ENCODE measurements at regions not wholly inside any gene's neighbourhood (a gene's known extent, or its start where the extent isn't known, plus 50 kb on each side); places are given as distances from the start of the nearest gene placed in this dataset.

DNA sequence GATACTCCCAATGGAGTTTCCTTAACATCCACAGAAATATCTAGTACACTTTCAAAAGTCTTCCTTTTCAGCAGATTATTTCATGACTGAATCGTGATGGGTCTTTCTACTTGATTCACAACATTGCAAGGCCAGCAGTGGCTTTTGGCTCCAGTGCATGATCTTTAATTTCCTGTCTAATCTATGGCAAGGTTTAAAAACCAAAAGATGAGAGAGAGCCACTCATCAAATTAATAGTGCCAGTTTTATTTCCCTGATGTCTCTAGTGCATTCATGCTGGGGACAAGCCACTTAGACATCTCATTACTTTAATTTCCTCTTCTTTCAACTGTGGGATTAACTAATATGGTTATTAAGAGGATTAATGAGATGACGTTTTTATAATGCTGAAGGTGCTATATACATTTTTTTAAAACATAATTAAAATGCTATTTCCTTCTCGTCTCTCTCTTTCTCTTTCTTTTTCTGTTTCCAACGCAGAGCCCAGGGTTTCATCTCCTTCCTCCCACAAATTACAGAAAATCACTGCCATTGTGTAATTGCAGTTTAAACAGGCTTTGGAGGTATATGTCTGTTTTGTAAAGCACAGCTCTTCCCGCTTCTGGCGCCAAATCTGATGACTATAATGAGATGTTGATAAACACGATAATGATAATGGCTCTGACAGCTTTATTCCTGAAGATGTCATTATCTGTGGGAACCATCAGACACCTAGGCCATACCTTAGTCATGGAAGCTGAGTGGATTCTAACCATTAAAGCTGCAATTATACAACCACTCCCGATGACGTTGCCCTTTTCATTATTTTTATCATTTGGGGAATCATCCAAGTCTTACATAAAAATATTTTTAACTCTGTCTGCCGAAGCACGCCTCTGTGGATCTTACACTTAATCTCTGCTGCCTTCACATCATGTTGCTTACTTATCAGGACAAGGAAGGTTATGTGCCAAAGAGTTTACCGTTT is 103.1 kb upstream of the PPM1H start:
- TF ChIP-seq, protein P1, sequence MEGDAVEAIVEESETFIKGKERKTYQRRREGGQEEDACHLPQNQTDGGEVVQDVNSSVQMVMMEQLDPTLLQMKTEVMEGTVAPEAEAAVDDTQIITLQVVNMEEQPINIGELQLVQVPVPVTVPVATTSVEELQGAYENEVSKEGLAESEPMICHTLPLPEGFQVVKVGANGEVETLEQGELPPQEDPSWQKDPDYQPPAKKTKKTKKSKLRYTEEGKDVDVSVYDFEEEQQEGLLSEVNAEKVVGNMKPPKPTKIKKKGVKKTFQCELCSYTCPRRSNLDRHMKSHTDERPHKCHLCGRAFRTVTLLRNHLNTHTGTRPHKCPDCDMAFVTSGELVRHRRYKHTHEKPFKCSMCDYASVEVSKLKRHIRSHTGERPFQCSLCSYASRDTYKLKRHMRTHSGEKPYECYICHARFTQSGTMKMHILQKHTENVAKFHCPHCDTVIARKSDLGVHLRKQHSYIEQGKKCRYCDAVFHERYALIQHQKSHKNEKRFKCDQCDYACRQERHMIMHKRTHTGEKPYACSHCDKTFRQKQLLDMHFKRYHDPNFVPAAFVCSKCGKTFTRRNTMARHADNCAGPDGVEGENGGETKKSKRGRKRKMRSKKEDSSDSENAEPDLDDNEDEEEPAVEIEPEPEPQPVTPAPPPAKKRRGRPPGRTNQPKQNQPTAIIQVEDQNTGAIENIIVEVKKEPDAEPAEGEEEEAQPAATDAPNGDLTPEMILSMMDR (IDR thresholded peaks at IDR 0.05; ENCODE audit: low read depth, low read length) = no peak
- Histone ChIP-seq H3K36me3 (no peaks in the 10 kb centered on the region), H3K27me3 (no peaks in the 10 kb centered on the region), H3K9me3 (no peaks in the 10 kb centered on the region), H3K4me3 (ENCODE audit: low read depth, low read length) (no peak overlapping the region), H3K4me1 (no peaks in the 10 kb centered on the region)
- no peak for DNase-seq

GRCh38 chr12:63036974-63037335 is 102.0 kb upstream of the PPM1H start:
- H3K27me3 ChIP-seq = no peaks in the 10 kb centered on the region

DNA sequence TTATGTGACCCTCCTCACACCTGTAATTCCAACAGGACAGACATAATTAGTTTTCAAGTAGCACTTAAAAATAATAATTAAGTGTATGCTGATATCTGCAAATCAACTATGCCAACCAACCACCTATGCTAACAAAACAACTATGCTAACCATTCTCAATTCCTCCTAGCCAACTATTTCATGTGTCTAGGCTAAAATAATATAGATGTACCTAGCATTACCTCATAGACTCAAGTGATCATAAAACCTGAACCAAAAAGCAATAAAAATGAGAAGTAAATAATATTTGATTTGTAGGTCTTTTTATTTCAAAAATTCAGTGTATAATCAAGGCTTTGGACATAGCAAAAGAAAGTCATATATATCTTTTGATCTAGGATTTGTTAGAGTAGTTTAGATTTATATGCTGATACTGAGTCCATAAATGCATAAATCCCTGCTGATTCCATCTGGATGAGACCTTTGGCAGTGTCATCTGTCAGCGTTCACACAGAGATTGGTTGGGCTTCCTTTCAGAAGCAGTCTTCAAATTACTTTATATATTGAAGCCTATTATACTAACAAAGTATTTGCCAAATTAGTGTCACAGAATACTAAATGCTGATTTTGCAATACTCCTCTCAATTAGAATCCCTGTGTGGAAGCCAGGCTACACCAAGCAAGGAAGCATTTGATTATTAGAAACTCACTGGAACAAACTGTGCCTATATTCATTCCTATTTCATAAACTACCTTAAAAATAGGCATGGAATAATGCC is 101.4 kb upstream of the PPM1H start:
- Histone ChIP-seq H3K4me1 (no peaks in the 10 kb centered on the region), H3K36me3 (no peaks in the 10 kb centered on the region), H3K4me3 (ENCODE audit: low read depth, low read length) (no peak overlapping the region), H3K27me3 (no peaks in the 10 kb centered on the region), H3K9me3 (no peaks in the 10 kb centered on the region)
- DNase-seq = no peak
- TF ChIP-seq, protein P1 (IDR thresholded peaks at IDR 0.05; ENCODE audit: low read depth, low read length) = no peak

More at GRCh38 chr12:63036974-63037335, 102.0 kb upstream of the PPM1H start:
- TF ChIP-seq, protein P1 (IDR thresholded peaks at IDR 0.05; ENCODE audit: low read depth, low read length) = no peak
- Histone ChIP-seq H3K4me3 (ENCODE audit: low read depth, low read length) (no peak overlapping the region), H3K36me3 (no peaks in the 10 kb centered on the region), H3K4me1 (no peaks in the 10 kb centered on the region), H3K9me3 (no peaks in the 10 kb centered on the region)
- DNase-seq = no peak

DNA sequence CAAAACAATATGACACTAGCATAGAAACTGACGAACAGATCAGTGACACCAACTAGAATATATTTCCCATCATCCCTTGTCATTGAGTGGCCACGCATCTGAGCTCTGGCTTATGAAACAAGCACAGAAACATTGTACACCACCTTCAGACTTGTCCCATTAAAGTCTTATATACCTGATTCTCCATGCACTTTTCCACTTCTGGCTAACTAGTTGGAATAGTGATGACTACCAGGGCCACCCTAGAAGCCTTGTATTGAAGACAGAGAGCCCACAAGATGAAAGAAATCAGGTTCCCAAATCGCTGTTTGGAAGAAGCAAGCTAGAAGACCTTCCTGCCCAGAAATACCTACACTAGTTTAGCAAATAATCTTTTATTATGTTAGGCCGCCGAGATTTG is 99.7 kb upstream of the PPM1H start:
- Histone ChIP-seq H3K36me3 (no peaks in the 10 kb centered on the region), H3K4me1 (no peaks in the 10 kb centered on the region), H3K4me3 (ENCODE audit: low read depth, low read length) (no peak overlapping the region), H3K9me3 (no peaks in the 10 kb centered on the region), H3K27me3 (no peaks in the 10 kb centered on the region)
- TF ChIP-seq, protein P1 (IDR thresholded peaks at IDR 0.05; ENCODE audit: low read depth, low read length) = no peak
- DNase-seq = no peak

DNA sequence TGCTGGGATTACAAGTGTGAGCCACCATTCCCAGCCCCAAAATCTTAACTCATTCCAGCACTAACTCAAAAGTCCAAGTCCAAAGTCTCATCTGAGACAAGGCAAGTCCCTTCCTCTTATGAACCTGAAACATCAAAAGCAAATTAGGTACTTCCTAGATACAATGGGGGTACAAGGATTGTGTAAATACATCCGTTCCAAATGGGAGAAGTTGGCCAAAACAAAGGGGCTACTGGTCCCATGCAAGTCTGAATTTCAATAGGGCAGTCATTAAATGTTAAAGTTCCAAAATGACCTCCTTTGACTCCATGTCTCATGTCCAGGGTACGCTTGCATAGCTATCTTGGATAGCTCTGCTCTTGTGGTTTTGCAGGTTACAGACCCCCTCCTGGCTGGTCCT is 94.7 kb upstream of the PPM1H start:
- Histone ChIP-seq H3K4me1 (no peaks in the 10 kb centered on the region), H3K9me3 (no peaks in the 10 kb centered on the region), H3K27me3 (no peaks in the 10 kb centered on the region; the same call in 1 of the 2 replicates), H3K36me3 (no peaks in the 10 kb centered on the region), H3K4me3 (ENCODE audit: low read depth, low read length) (no peak overlapping the region)
- no peak for DNase-seq
- TF ChIP-seq, protein P1 (IDR thresholded peaks at IDR 0.05; ENCODE audit: low read depth, low read length) = no peak

Data from BE2C (cell line).